SKM-1 (cell line): ENCODE measurements at regions not wholly inside any gene's neighbourhood (a gene's known extent, or its start where the extent isn't known, plus 50 kb on each side); places are given as distances from the start of the nearest gene placed in this dataset.

Source experiments
- DNase-seq: peaks from one replicate; lab custom pipeline; 2025; ENCODE audit not compliant: unreplicated experiment; lab: John Stamatoyannopoulos, UW

GRCh38 chr3:107943786-107944523, 146.9 kb downstream of the CD47 start:
- DNase-seq: peak; percentile 10

GRCh38 chr3:107942951-107943749, 147.7 kb downstream of the CD47 start:
- DNase-seq: no peak

GRCh38 chr3:107942244-107942643, 148.6 kb downstream of the CD47 start:
- DNase-seq: no peak

DNA sequence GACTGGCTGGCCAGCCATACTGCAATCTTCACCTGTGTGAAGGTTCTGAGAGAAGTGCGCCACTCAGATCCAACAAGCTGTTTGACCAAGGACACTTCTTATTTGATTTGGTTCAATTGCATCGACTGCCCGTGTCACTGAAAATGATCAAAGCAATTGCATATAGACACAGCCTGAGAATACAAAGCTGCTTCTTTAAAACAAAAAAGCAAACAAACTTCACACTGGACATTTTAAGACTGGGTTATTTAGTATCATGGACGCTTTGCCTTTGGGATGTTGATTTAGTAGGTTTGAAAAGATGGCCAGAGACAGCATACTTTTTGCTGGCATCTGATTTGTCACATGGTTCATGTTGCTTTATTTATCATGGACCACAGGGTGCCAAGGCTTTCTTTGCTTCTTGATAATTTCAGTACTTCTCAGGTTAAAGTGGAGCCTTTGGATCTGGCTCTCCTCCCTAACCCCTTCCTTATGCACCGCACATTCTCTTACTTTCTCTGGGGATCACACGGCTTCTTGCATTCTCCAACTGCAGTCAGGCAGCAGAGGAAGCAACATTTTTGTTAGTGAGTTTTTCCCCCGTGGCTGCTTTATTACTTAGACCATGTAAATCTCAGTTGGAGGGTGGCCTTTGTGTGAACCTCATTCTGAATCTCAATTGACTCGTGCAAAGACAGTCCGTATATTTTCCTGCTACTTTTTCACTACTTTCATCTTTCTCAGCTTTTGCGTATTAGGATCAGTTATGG, 151.0 kb downstream of the CD47 start:
- DNase-seq: no peak

- no peak for DNase-seq
Measured at GRCh38 chr3:107938143-107938542, 152.7 kb downstream of the CD47 start.

DNA sequence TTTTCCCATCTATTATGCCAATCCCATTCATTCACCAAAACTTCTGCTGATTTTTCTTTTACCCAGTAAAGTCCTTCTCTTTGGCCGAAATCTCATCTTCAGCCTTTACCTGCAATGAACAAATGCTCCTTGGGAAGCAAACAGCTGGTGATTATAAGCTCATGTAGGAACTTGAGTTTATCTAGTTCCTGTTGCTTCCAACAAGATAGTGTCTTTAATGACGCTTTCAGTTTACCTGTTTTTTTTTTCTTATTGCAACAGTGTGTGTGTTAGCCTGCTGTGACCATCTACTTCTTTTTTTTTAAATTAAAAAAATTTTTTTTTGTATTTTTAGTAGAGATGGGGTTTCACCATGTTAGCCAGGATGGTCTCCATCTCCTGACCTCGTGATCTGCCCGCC, 156.0 kb downstream of the CD47 start:
- DNase-seq: no peak

GRCh38 chr3:107933450-107933849, 157.4 kb downstream of the CD47 start:
- no peak for DNase-seq

- no peak for DNase-seq
Measured at GRCh38 chr3:107931326-107931725, 159.5 kb downstream of the CD47 start.

DNA sequence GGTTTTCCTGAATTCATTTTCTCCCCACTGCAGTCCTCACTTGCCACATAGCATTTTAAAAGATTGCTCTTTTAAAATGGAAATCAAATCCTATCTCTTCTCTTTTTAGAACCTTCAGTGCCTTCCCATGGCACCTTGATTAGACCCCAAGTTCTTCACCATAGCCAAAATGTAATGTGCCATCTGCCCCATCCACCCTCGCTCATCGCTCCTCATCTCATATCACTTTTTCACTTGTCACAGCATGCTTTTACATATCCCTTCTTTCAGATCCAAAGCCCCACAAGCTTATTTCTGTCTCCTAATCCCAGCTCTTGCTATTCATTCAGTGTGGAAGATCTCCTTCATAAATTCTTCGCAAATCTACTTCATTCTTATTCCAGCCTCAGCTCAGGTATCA, 161.7 kb downstream of the CD47 start:
- no peak for DNase-seq

DNA sequence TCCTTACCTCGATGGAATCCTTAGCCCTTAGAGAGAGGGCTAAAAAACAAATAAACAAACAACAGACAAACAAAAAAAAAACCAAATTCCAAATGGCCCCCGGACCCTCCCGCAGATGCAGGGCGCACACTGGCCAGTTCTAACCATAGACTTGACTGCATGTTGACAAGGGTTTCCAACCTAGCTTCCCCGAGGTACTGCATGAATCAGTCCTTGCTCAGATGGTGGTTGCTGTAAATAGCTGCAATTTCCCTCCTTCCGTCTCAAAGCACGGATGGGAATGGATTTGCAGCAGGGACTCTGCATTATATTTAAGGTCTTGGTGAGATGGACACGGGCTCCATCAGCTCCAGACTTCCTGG, 162.8 kb downstream of the CD47 start:
- no peak for DNase-seq

DNA sequence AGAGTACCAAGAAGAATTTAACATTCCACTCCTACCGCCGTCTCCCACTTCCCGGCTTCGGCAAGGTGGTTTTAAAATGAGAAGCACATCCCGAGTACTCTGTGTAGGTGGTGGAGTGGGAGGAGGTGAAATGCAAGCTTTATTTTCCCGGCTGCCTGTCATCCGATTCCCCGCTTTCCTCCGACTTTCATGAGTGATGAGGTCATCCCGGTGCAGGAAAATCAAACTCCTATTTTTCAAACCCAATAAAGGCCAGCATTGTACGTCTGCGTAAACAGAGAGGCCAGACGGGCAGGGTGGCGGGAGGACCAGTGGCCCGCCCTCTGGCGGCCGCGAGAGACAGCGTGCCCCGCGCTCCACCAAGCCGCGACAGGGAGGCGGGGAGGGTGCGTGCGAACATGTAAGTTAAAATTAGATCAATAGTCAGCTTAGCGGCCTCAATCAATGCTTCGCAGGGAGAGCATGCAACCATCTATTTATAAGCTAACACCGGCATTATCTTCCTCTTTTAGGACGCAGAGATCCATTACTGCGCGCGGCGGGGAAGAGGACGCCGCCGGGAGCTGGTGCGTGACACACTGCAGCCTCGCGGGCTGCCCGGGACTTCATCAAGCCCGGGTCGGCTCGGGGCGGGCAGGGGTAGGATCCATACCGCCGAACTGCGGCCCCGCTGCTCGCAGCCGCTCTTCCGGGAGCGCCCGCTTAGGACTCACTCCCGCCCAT, 163.3 kb downstream of the CD47 start:
- no peak for DNase-seq

DNA sequence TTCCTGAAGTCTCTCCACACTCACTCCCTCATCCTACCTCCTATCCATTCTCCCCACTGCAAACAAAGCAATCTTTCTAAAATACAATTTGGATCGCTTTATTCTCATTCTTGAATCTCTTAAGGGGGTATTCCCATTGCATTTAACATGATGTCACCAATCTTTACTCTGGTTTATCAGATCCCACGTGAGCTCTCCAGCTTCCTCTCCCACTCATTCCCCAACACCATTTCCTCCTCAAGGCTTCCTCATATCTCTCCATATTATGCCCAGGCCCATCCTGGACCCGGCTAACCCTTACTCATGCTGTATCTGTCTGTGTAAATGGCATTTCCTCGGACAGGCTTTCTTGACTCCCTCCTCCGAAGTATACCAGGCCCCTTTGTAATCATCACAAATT, 165.0 kb downstream of the CD47 start:
- no peak for DNase-seq

DNA sequence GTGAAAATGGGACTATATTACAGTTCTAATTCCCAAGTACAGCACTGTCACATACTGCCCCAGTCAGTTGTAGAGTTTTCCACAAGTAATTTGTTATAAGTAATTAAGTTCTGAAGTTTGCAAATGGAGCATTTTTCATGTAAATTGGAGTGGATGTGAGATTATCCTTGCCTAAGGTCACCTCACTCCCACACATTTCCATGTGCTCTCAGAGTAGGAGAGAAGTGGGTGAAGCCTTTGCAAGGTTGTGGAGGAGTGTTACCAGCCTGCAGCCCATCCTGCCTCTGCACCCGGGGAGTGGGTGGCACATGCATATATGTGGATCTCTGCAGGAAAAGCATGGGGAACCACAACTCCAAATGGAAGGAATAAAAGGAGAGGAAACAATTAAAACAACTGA, 169.8 kb downstream of the CD47 start:
- no peak for DNase-seq

DNA sequence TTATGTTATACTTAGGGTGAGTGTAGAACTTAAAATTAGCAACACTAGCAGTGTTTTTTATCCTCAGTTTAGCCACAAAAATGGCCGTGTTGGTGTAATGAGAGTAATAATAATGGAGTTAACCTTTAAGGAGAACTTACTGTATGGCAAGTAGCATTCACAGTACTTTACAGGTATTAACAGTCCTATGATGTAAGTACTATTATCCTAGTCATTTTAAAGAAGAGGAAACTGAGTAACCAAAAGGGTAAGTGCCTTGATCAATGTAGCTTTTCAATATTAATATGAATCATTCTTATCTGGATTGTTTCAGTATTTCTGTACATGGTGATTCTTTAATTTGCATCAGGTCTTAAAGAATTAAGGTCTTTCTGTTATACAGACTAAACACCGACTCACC, 170.3 kb downstream of the CD47 start:
- DNase-seq: no peak

DNA sequence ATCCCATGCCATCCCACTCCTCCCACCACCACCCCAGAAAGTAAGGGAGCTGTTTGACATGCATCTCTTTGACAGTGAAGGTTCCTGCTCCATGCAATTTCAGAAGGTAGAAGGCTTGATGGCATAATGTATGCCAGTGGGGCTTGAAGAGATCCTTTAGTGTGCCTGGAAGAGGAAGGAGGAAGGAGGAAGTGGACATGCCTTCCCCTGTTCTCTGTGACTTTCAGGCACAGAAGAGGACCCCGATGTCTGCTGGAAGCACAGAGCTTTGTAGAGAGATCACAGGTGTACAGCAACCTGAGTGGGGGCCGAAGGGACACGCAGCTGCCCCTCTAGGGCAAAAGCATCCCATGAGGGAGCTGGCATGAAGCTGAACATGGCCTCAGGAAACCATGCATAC, 171.6 kb downstream of the CD47 start:
- no peak for DNase-seq

DNA sequence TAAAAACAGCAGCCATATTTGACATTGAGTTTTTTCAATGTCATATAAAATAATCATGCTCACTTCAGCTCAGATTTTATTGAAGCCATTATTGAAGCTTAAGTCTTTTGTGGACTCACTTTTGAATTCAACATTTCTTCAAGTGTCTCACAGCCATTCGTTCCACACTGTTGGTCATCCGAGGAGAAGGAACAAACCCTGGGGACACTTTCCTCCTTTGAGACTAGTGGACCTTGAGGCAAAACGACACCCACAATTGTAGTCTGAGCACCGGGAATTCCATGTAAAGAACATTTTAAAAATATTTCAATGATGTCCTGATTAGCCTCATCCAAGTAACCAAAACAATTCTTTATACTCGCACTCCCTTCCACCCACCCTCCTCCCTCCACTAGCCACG, 174.7 kb downstream of the CD47 start:
- no peak for DNase-seq

DNA sequence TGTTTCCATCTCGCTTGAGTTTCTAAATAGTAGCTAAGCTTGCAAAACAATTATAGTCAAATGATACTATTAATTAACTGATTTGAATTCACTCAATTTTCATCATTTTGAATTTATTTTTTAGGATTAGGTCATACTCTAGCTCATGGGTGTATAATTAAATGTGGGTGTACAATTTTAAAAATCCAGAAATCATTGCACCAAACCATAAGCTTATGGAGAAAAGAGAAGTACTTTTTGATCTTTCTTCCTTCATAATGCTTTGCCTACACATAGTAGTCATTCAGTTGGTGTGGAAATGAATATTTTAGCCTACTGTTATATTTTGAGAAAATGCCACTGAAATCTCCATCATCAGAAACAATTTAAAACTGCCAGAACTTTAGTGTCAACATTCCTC, 175.1 kb downstream of the CD47 start:
- DNase-seq: no peak

GRCh38 chr3:107913701-107914100, 177.1 kb downstream of the CD47 start:
- peak; percentile 23 for DNase-seq

GRCh38 chr3:107911337-107912000, 179.4 kb downstream of the CD47 start:
- DNase-seq: no peak

DNA sequence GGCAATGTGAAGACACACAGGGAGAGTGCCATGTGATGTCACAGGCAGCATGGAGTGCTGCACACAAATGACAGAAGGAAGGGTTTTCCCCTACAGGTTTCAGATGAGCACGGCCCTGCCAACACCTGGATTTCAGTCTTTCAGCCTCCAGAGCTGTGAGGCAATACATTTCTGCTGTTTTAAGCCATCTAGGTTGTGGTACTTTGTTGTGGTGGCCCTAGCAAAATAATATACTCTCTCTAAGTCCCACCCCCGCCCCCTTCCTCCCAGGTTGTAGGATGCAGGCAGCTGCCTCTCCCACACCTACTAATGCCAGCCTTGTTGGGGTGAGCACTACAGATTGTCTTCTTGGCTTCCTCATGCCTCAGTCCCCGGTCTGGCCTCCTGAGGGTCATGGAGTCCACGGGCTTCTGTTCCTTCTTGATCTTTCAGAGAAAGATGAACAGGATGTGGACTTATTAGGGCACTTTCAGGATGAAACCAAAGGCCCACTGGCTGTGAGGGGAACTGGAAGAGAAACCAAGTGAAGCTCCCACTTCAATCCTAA, 180.0 kb downstream of the CD47 start:
- DNase-seq: no peak
